Hepatocyte (in vitro differentiated cells): ENCODE measurements at regions not wholly inside any gene's neighbourhood (a gene's known extent, or its start where the extent isn't known, plus 50 kb on each side); places are given as distances from the start of the nearest gene placed in this dataset.

Experiments
- DNase-seq: peaks from one replicate; pipeline ENCODE4 v3.0.0-alpha.2; 2016; ENCODE audit warnings: low spot score
- H2AFZ ChIP-seq: fragments of 200-600 bp; sonication (generic); 2 replicates; pipeline ENCODE4 v1.6.0; 2016; ENCODE audit warnings: antibody characterized with exemption, mild to moderate bottlenecking
- H3K27ac ChIP-seq: fragments of 200-600 bp; sonication (generic); 2 replicates; pipeline ENCODE4 v1.5.1; 2016; ENCODE audit warnings: mild to moderate bottlenecking
- H3K27me3 ChIP-seq: fragments of 200-600 bp; sonication (generic); 2 replicates; pipeline ENCODE4 v1.6.1; 2016
- H3K36me3 ChIP-seq: fragments of 200-600 bp; sonication (generic); replicated peaks from 2 replicates; pipeline ENCODE4 v1.5.1; 2016; ENCODE audit warnings: low read depth; ENCODE audit not compliant: insufficient read depth
- H3K4me1 ChIP-seq: fragments of 200-600 bp; sonication (generic); 2 replicates; pipeline ENCODE4 v1.5.1; 2016; ENCODE audit warnings: mild to moderate bottlenecking, moderate library complexity; ENCODE audit not compliant: insufficient read depth
- H3K4me2 ChIP-seq: fragments of 200-600 bp; sonication (generic); 2 replicates; pipeline ENCODE4 v1.6.0; 2016
- H3K4me3 ChIP-seq: fragments of 200-600 bp; sonication (generic); 2 replicates; pipeline ENCODE4 v1.5.1; 2016; ENCODE audit warnings: mild to moderate bottlenecking
- H3K79me2 ChIP-seq: fragments of 200-600 bp; sonication (generic); 2 replicates; pipeline ENCODE4 v1.6.0; 2017; ENCODE audit warnings: mild to moderate bottlenecking
- H3K9me2 ChIP-seq: fragments of 200-600 bp; sonication (generic); replicated peaks from 2 replicates; pipeline ENCODE4 v1.6.0; 2017; ENCODE audit warnings: mild to moderate bottlenecking; ENCODE audit not compliant: insufficient read depth
- H3K9me3 ChIP-seq: fragments of 200-600 bp; sonication (generic); 2 replicates; pipeline ENCODE4 v1.5.1; 2016; ENCODE audit warnings: low read depth, mild to moderate bottlenecking
- H4K20me1 ChIP-seq: fragments of 200-600 bp; sonication (generic); 2 replicates; pipeline ENCODE4 v1.6.0; 2016; ENCODE audit warnings: mild to moderate bottlenecking; ENCODE audit not compliant: insufficient read depth, poor library complexity, severe bottlenecking
- CTCF ChIP-seq: fragments of 200-600 bp; sonication (generic); IDR thresholded peaks from 2 replicates; pipeline ENCODE4 v1.5.1; 2016; ENCODE audit warnings: antibody characterized with exemption, mild to moderate bottlenecking; ENCODE audit not compliant: poor library complexity
- EZH2 ChIP-seq: fragments of 200-600 bp; sonication (generic); IDR thresholded peaks from 2 replicates; pipeline ENCODE4 v1.6.1; 2016; ENCODE audit warnings: antibody characterized with exemption, mild to moderate bottlenecking, borderline replicate concordance
- EZH2phosphoT487 ChIP-seq: fragments of 200-600 bp; sonication (generic); IDR thresholded peaks from one replicate; pipeline ENCODE4 v1.6.1; 2018; ENCODE audit warnings: antibody characterized with exemption, mild to moderate bottlenecking, low read depth, moderate library complexity; ENCODE audit not compliant: unreplicated experiment, severe bottlenecking
- WGBS: methylation state at CpG from one replicate; pipeline ENCODE4 v1.1.6; 2016; ENCODE audit warnings: low lambda C conversion rate; ENCODE audit errors: missing lambda C conversion rate; 5-methylcytosine and 5-hydroxymethylcytosine counted together

GRCh38 chr10:3350205-3350604 is 177.6 kb upstream of the PITRM1 start:
- Histone ChIP-seq H3K27ac (no peak overlapping the region), H3K4me3 (no peak overlapping the region), H3K79me2 (no peaks in the 10 kb centered on the region), H3K9me3 (no peaks in the 10 kb centered on the region), H3K4me1 (no peaks in the 10 kb centered on the region), H3K9me2 (no peaks in the 10 kb centered on the region), H4K20me1 (no peaks in the 10 kb centered on the region), H3K36me3 (no peaks in the 10 kb centered on the region), H3K27me3 (no peaks in the 10 kb centered on the region), H3K4me2 (no peak overlapping the region), H2AFZ (no peak overlapping the region)
- 91% methylated on average over 11 of the region's 11 CpGs for WGBS
- no peak for DNase-seq
- TF ChIP-seq EZH2phosphoT487 (no peak), CTCF (no peak), EZH2 (no peak)

GRCh38 chr10:3348564-3348963 is 176.0 kb upstream of the PITRM1 start:
- Histone ChIP-seq H4K20me1 (no peaks in the 10 kb centered on the region), H3K4me2 (no peak overlapping the region), H3K4me3 (no peak overlapping the region), H3K9me2 (no peaks in the 10 kb centered on the region), H3K27me3 (no peaks in the 10 kb centered on the region), H3K36me3 (no peaks in the 10 kb centered on the region), H3K4me1 (no peaks in the 10 kb centered on the region), H3K9me3 (no peaks in the 10 kb centered on the region), H3K27ac (no peak overlapping the region), H3K79me2 (no peaks in the 10 kb centered on the region), H2AFZ (no peak overlapping the region)
- 84% methylated on average over 6 of the region's 6 CpGs for whole genome bisulfite sequencing
- no peak for DNase-seq
- TF ChIP-seq EZH2 = no peak

- Histone ChIP-seq H3K4me3 (no peak overlapping the region), H3K4me2 (no peak overlapping the region), H2AFZ (no peak overlapping the region), H3K36me3 (no peaks in the 10 kb centered on the region), H3K27ac (no peak overlapping the region), H3K79me2 (no peaks in the 10 kb centered on the region), H3K4me1 (no peaks in the 10 kb centered on the region), H3K9me3 (no peaks in the 10 kb centered on the region), H3K9me2 (no peaks in the 10 kb centered on the region), H4K20me1 (no peaks in the 10 kb centered on the region), H3K27me3 (no peaks in the 10 kb centered on the region)
- WGBS = 63% methylated on average over 12 of the region's 12 CpGs
- TF ChIP-seq EZH2 (no peak), CTCF (no peak), EZH2phosphoT487 (no peak)
- DNase-seq = no peak
These were observed 175.0 kb upstream of the PITRM1 start for GRCh38 chr10:3347413-3348182.

- Histone ChIP-seq H3K4me1 (no peaks in the 10 kb centered on the region), H3K27me3 (no peaks in the 10 kb centered on the region), H3K9me2 (no peaks in the 10 kb centered on the region), H4K20me1 (no peaks in the 10 kb centered on the region), H3K36me3 (no peaks in the 10 kb centered on the region), H2AFZ (no peak overlapping the region), H3K27ac (no peak overlapping the region), H3K4me3 (no peak overlapping the region), H3K4me2 (no peak overlapping the region), H3K79me2 (no peaks in the 10 kb centered on the region), H3K9me3 (no peaks in the 10 kb centered on the region)
- TF ChIP-seq EZH2phosphoT487 (no peak), EZH2 (no peak), CTCF (no peak)
- no peak for DNase-seq
- WGBS = 97% methylated on average over 10 of the region's 10 CpGs
These were observed 174.3 kb upstream of the PITRM1 start for GRCh38 chr10:3346851-3347250.
